Coronary artery (tissue), 2 donors: ENCODE measurements at regions not wholly inside any gene's neighbourhood (a gene's known extent, or its start where the extent isn't known, plus 50 kb on each side); places are given as distances from the start of the nearest gene placed in this dataset.

ENCODE experiments used
- DNase-seq: peaks from one replicate; pipeline ENCODE4 v3.0.0-alpha.2; 2017; ENCODE audit warnings: low spot score
- H3K27ac ChIP-seq, 2 donors: fragments of 200-600 bp; sonication (generic); one replicate each; pipeline ENCODE4 v1.5.1; 2016 to 2019
- H3K4me3 ChIP-seq: fragments of 200-600 bp; sonication (generic); 2 replicates; pipeline ENCODE4 v1.5.1; 2016; ENCODE audit warnings: mild to moderate bottlenecking, moderate library complexity
- CTCF ChIP-seq: fragments of 200-600 bp; sonication (generic); IDR thresholded peaks from one replicate; pipeline ENCODE4 v1.5.1; 2019; ENCODE audit warnings: antibody characterized with exemption

GRCh38 chr13:22312405-22312803 is 641.5 kb downstream of the FGF9 start:
- Histone ChIP-seq H3K4me3 (no peak overlapping the region), H3K27ac (no peak overlapping the region)
- DNase-seq = no peak
- TF ChIP-seq CTCF = no peak

GRCh38 chr13:22316494-22317025 is 645.7 kb downstream of the FGF9 start:
- no peak for TF ChIP-seq CTCF
- Histone ChIP-seq H3K27ac (no peak overlapping the region), H3K4me3 (no peak overlapping the region)
- no peak for DNase-seq

- DNase-seq = no peak
Measured at GRCh38 chr13:22320991-22321390, 650.1 kb downstream of the FGF9 start.

GRCh38 chr13:22325761-22326160 is 654.9 kb downstream of the FGF9 start:
- DNase-seq = no peak
- TF ChIP-seq CTCF = no peak
- Histone ChIP-seq H3K4me3 (no peak overlapping the region), H3K27ac (no peak overlapping the region)

More at GRCh38 chr13:22320991-22321390, 650.1 kb downstream of the FGF9 start:
- no peak for TF ChIP-seq CTCF
- H3K4me3 ChIP-seq = no peak overlapping the region
- no peak overlapping the region for H3K27ac ChIP-seq

GRCh38 chr13:22332416-22332815 is 661.5 kb downstream of the FGF9 start:
- DNase-seq = no peak
- Histone ChIP-seq H3K27ac (no peak overlapping the region), H3K4me3 (no peak overlapping the region)
- no peak for TF ChIP-seq CTCF

- H3K27ac ChIP-seq = no peak overlapping the region
- TF ChIP-seq CTCF = no peak
- no peak overlapping the region for H3K4me3 ChIP-seq
- DNase-seq = no peak
Measured at GRCh38 chr13:22336460-22336859, 665.6 kb downstream of the FGF9 start.

GRCh38 chr13:22357132-22357531 is 686.3 kb downstream of the FGF9 start:
- no peak overlapping the region for H3K27ac ChIP-seq

More at GRCh38 chr13:22357132-22357531, 686.3 kb downstream of the FGF9 start:
- no peak for TF ChIP-seq CTCF
- H3K4me3 ChIP-seq = no peak overlapping the region
- no peak for DNase-seq
